C4-2B (cell line): ENCODE measurements at regions not wholly inside any gene's neighbourhood (a gene's known extent, or its start where the extent isn't known, plus 50 kb on each side); places are given as distances from the start of the nearest gene placed in this dataset.

Experiments used
- CTCF ChIP-seq: fragments of 450-650 bp; conservative IDR thresholded peaks from 2 replicates; pipeline ENCODE4 v1.5.1; 2017; ENCODE audit warnings: mild to moderate bottlenecking
- ZFX ChIP-seq: fragments of 450-650 bp; IDR thresholded peaks from 2 replicates; pipeline ENCODE4 v1.6.1; 2017

- TF ChIP-seq CTCF (peak; percentile 17), ZFX (no peak)
Observed at GRCh38 chr1:190633488-190633887, 155.8 kb upstream of the BRINP3 start.
